Panc1 (cell line): ENCODE measurements at regions not wholly inside any gene's neighbourhood (a gene's known extent, or its start where the extent isn't known, plus 50 kb on each side); places are given as distances from the start of the nearest gene placed in this dataset.

Source experiments
- ATAC-seq: fragments of 200-7000 bp; cut with Tn5 transposase; 2 replicates; pipeline ENCODE4 v1.9.1; 2020; ENCODE audit warnings: mild to moderate bottlenecking, moderate library complexity
- BruUV-seq: library from RNA; stranded (reverse); fragments of 400-500 nt; replicated peaks from 2 replicates; lab custom pipeline; 2021; lab: Mats Ljungman, UMichigan
- CTCF ChIA-PET: fragments of 300-600 bp; sonication (Branson Sonifier 250); formaldehyde crosslinking; loops from one replicate; lab custom pipeline; 2022; ENCODE audit warnings: antibody characterized with exemption; lab: Charles Lee
- POLR2A ChIA-PET: fragments of 300-600 bp; sonication (Branson Sonifier 250); formaldehyde crosslinking; loops from one replicate; lab custom pipeline; 2022; ENCODE audit warnings: antibody characterized with exemption; lab: Charles Lee
- DNase-seq: peaks from one replicate; pipeline ENCODE4 v3.0.0-alpha.2; 2010; ENCODE audit warnings: low read depth, low spot score
- H3K27ac ChIP-seq: 2 replicates; pipeline ENCODE4 v1.5.1; 2011; ENCODE audit warnings: mild to moderate bottlenecking, low read length, inconsistent platforms
- H3K27me3 ChIP-seq: fragments of 200-500 bp; sonication (Bioruptor generic); 2 replicates; pipeline ENCODE4 v1.6.0; 2014; ENCODE audit warnings: low read length, inconsistent platforms; ENCODE audit not compliant: control insufficient read depth, insufficient read depth
- H3K36me3 ChIP-seq: fragments of 200-500 bp; sonication (Bioruptor generic); 2 replicates; pipeline ENCODE4 v1.5.1; 2014; ENCODE audit warnings: inconsistent platforms, mild to moderate bottlenecking, low read length, moderate library complexity; ENCODE audit not compliant: control insufficient read depth, insufficient read depth
- H3K4me1 ChIP-seq: 2 replicates; pipeline ENCODE4 v1.5.1; 2011; ENCODE audit warnings: inconsistent platforms, mild to moderate bottlenecking, low read length, moderate library complexity; ENCODE audit not compliant: control insufficient read depth, insufficient read depth
- H3K4me3 ChIP-seq, 2 experiments: 2 replicates each; pipeline ENCODE4 v1.5.1; 2011 to 2012; ENCODE audit warnings: low read depth in 2 of 2, low read length in 2 of 2, mild to moderate bottlenecking in 2 of 2, inconsistent platforms in 1 of 2, moderate library complexity in 1 of 2
- H3K9me3 ChIP-seq: fragments of 200-500 bp; sonication (Bioruptor generic); 2 replicates; pipeline ENCODE4 v1.5.1; 2014; ENCODE audit warnings: low read depth, mild to moderate bottlenecking, inconsistent platforms, low read length, moderate library complexity; ENCODE audit not compliant: control insufficient read depth, insufficient read depth
- POLR2AphosphoS5 ChIP-seq: IDR thresholded peaks from 2 replicates; pipeline ENCODE4 v1.6.1; 2012; ENCODE audit warnings: mild to moderate bottlenecking, low read depth, low read length, moderate library complexity
- SIN3A ChIP-seq: IDR thresholded peaks from 2 replicates; pipeline ENCODE4 v1.6.1; 2012; ENCODE audit warnings: low read depth, mild to moderate bottlenecking, low read length, moderate library complexity, borderline replicate concordance; ENCODE audit not compliant: insufficient read depth
- TCF7L2 ChIP-seq: IDR thresholded peaks from 2 replicates; pipeline ENCODE4 v1.6.1; 2011; ENCODE audit warnings: mild to moderate bottlenecking, low read depth, low read length, inconsistent platforms
- in situ Hi-C: cut with HindIII; loops from 2 replicates; pipeline ENCODE4 v1.10.0; 2016; ENCODE audit warnings: low sequenced_read_pairs, low pct_unique_long_range_greater_than_20kb
- intact Hi-C: fragments of 100-400 bp; cut with micrococcal nuclease; formaldehyde crosslinking; loops from one replicate; pipeline ENCODE4 v1.10.0; 2022; ENCODE audit not compliant: unreplicated experiment
- TF ChIP-seq, protein P1 (sequence below), 2 experiments: IDR thresholded peaks; 2 replicates each; pipeline ENCODE4 v1.6.1; 2011 to 2012; ENCODE audit warnings: low read depth in 2 of 2, control low read depth in 1 of 2, low read length in 1 of 2, mild to moderate bottlenecking in 1 of 2, moderate library complexity in 1 of 2; ENCODE audit not compliant: insufficient read depth in 1 of 2
- TF ChIP-seq, protein P2 (sequence below): fragments of 450-650 bp; IDR thresholded peaks from 2 replicates; pipeline ENCODE4 v1.5.1; 2017; ENCODE audit warnings: mild to moderate bottlenecking

DNA sequence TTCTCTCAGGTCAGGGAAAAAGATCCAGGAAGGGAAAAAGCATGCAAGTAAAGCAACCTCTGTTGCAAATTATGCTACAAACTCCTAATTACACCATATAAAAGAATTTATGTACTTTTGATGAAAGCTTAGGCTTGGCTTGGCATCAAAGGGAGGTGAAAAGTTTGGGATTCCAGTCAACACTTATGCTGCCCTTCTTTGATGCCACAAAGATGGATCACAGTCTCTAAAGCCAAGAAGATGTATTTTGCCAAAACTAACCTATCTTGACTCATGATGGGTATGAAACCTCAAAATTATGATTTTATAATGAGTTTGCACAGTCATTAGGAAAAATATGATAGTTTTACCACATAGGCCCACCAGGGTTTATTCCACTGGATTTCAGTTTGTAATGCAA lies 101.0 kb upstream of the CCDC80 start:
- H3K27me3 ChIP-seq: no peaks in the 10 kb centered on the region
- H3K4me1 ChIP-seq: no peaks in the 10 kb centered on the region
- H3K27ac ChIP-seq: no peak overlapping the region
- POLR2A ChIA-PET: no interaction called here
- no peaks in the 10 kb centered on the region for H3K9me3 ChIP-seq
- no peaks in the 10 kb centered on the region for H3K36me3 ChIP-seq
- intact Hi-C loops (no loop called here), in situ Hi-C loops (no loop called here)
- ATAC-seq (no peak), DNase-seq (no peak)
- no TSS peak for BruUV-seq
- TF ChIP-seq, protein P1, sequence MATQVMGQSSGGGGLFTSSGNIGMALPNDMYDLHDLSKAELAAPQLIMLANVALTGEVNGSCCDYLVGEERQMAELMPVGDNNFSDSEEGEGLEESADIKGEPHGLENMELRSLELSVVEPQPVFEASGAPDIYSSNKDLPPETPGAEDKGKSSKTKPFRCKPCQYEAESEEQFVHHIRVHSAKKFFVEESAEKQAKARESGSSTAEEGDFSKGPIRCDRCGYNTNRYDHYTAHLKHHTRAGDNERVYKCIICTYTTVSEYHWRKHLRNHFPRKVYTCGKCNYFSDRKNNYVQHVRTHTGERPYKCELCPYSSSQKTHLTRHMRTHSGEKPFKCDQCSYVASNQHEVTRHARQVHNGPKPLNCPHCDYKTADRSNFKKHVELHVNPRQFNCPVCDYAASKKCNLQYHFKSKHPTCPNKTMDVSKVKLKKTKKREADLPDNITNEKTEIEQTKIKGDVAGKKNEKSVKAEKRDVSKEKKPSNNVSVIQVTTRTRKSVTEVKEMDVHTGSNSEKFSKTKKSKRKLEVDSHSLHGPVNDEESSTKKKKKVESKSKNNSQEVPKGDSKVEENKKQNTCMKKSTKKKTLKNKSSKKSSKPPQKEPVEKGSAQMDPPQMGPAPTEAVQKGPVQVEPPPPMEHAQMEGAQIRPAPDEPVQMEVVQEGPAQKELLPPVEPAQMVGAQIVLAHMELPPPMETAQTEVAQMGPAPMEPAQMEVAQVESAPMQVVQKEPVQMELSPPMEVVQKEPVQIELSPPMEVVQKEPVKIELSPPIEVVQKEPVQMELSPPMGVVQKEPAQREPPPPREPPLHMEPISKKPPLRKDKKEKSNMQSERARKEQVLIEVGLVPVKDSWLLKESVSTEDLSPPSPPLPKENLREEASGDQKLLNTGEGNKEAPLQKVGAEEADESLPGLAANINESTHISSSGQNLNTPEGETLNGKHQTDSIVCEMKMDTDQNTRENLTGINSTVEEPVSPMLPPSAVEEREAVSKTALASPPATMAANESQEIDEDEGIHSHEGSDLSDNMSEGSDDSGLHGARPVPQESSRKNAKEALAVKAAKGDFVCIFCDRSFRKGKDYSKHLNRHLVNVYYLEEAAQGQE (IDR thresholded peaks at IDR 0.05; ENCODE audit: insufficient read depth in 1 of 2, low read depth in 2 of 2, low read length in 1 of 2): no peak
- TF ChIP-seq SIN3A: no peak
- no peak for TF ChIP-seq POLR2AphosphoS5
- TF ChIP-seq, protein P2, sequence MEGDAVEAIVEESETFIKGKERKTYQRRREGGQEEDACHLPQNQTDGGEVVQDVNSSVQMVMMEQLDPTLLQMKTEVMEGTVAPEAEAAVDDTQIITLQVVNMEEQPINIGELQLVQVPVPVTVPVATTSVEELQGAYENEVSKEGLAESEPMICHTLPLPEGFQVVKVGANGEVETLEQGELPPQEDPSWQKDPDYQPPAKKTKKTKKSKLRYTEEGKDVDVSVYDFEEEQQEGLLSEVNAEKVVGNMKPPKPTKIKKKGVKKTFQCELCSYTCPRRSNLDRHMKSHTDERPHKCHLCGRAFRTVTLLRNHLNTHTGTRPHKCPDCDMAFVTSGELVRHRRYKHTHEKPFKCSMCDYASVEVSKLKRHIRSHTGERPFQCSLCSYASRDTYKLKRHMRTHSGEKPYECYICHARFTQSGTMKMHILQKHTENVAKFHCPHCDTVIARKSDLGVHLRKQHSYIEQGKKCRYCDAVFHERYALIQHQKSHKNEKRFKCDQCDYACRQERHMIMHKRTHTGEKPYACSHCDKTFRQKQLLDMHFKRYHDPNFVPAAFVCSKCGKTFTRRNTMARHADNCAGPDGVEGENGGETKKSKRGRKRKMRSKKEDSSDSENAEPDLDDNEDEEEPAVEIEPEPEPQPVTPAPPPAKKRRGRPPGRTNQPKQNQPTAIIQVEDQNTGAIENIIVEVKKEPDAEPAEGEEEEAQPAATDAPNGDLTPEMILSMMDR: no peak
- no peak for TF ChIP-seq TCF7L2
- CTCF ChIA-PET: no interaction called here
- H3K4me3 ChIP-seq: no peak overlapping the region

DNA sequence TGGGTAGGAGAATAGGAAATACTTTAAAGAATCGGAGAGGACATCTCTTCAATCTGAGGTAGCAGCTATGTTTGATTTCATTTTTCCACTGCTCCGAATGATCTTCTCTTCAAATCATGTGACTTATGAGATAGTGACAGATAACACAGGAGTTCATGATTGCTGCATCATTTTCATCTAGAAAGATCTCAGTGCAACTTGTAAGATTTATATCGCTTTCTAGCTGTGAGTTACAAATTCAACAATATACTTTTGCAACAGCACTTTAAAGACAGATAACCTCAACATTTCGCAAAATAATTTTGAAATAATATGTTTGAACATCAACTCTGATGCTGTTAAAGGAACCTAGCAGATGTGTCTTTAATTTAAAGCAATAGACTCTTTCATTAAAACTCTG lies 99.9 kb upstream of the CCDC80 start:
- no peak for DNase-seq
- no TSS peak for BruUV-seq
- in situ Hi-C loops: no loop called here
- Histone ChIP-seq H3K36me3 (no peaks in the 10 kb centered on the region), H3K4me1 (no peaks in the 10 kb centered on the region), H3K4me3 (no peak overlapping the region), H3K27ac (no peak overlapping the region), H3K9me3 (no peaks in the 10 kb centered on the region), H3K27me3 (no peaks in the 10 kb centered on the region)
- intact Hi-C loops: no loop called here
- ChIA-PET POLR2A (no interaction called here), CTCF (no interaction called here)
- TF ChIP-seq, protein P2: no peak
- TF ChIP-seq POLR2AphosphoS5 (no peak), TCF7L2 (no peak)
- no peak for ATAC-seq
